Smooth muscle cell (in vitro differentiated cells): ENCODE measurements at regions not wholly inside any gene's neighbourhood (a gene's known extent, or its start where the extent isn't known, plus 50 kb on each side); places are given as distances from the start of the nearest gene placed in this dataset.

Experiments used
- DNase-seq: peaks from one replicate; lab custom pipeline; 2025; ENCODE audit not compliant: unreplicated experiment; lab: John Stamatoyannopoulos, UW
- H2AFZ ChIP-seq: fragments of 200-600 bp; sonication (generic); 2 replicates; pipeline ENCODE4 v1.6.0; 2016; ENCODE audit warnings: antibody characterized with exemption, low read depth, mild to moderate bottlenecking
- H3F3A ChIP-seq: fragments of 200-600 bp; sonication (generic); 2 replicates; pipeline ENCODE4 v1.6.0; 2017; ENCODE audit warnings: antibody characterized with exemption, low read depth
- H3K27ac ChIP-seq: fragments of 200-600 bp; sonication (generic); 2 replicates; pipeline ENCODE4 v1.5.1; 2016; ENCODE audit warnings: low read depth, mild to moderate bottlenecking
- H3K27me3 ChIP-seq: fragments of 200-600 bp; sonication (generic); 2 replicates; pipeline ENCODE4 v1.6.1; 2016; ENCODE audit warnings: low read depth, mild to moderate bottlenecking
- H3K36me3 ChIP-seq: fragments of 200-600 bp; sonication (generic); 2 replicates; pipeline ENCODE4 v1.5.1; 2016; ENCODE audit warnings: low read depth
- H3K4me1 ChIP-seq: fragments of 200-600 bp; sonication (generic); 2 replicates; pipeline ENCODE4 v1.5.1; 2016; ENCODE audit warnings: low read depth
- H3K4me2 ChIP-seq: fragments of 200-600 bp; sonication (generic); 2 replicates; pipeline ENCODE4 v1.6.0; 2016; ENCODE audit warnings: mild to moderate bottlenecking
- H3K4me3 ChIP-seq: fragments of 200-600 bp; sonication (generic); 2 replicates; pipeline ENCODE4 v1.5.1; 2016; ENCODE audit warnings: mild to moderate bottlenecking
- H3K79me2 ChIP-seq: fragments of 200-600 bp; sonication (generic); 2 replicates; pipeline ENCODE4 v1.6.0; 2016; ENCODE audit warnings: low read depth, mild to moderate bottlenecking
- H3K9ac ChIP-seq: fragments of 200-600 bp; sonication (generic); 2 replicates; pipeline ENCODE4 v1.6.0; 2016; ENCODE audit warnings: low read depth
- H3K9me3 ChIP-seq: fragments of 200-600 bp; sonication (generic); replicated peaks from 2 replicates; pipeline ENCODE4 v1.5.1; 2016; ENCODE audit warnings: low read depth
- H4K20me1 ChIP-seq: fragments of 200-600 bp; sonication (generic); 2 replicates; pipeline ENCODE4 v1.6.0; 2016; ENCODE audit warnings: low read depth
- CTCF ChIP-seq: fragments of 200-600 bp; sonication (generic); IDR thresholded peaks from 2 replicates; pipeline ENCODE4 v1.5.1; 2017; ENCODE audit warnings: borderline replicate concordance, mild to moderate bottlenecking, antibody characterized with exemption; ENCODE audit not compliant: insufficient read depth, poor library complexity, severe bottlenecking
- WGBS: methylation state at CpG from one replicate; pipeline ENCODE4 v1.1.7; 2016; ENCODE audit warnings: low lambda C conversion rate; 5-methylcytosine and 5-hydroxymethylcytosine counted together

GRCh38 chr16:51542981-51543815, 392.1 kb upstream of the SALL1 start:
- peaks cover 66% of the 10 kb centered on the region for H3K4me1 ChIP-seq
- no peak for TF ChIP-seq CTCF
- H3K4me3 ChIP-seq = no peak overlapping the region
- H4K20me1 ChIP-seq = no peaks in the 10 kb centered on the region
- WGBS = 80% methylated on average over 12 of the region's 12 CpGs
- H3K4me2 ChIP-seq = no peak overlapping the region
- H3K79me2 ChIP-seq = no peaks in the 10 kb centered on the region
- H3K36me3 ChIP-seq = no peaks in the 10 kb centered on the region
- H3K9ac ChIP-seq = no peak overlapping the region
- H3K27me3 ChIP-seq = peaks cover 47% of the 10 kb centered on the region
- H3K27ac ChIP-seq = no peak overlapping the region
- no peak overlapping the region for H2AFZ ChIP-seq
- no peaks in the 10 kb centered on the region for H3K9me3 ChIP-seq
- DNase-seq = no peak
- H3F3A ChIP-seq = peaks cover 12% of the 10 kb centered on the region

GRCh38 chr16:51540259-51540658, 389.2 kb upstream of the SALL1 start:
- TF ChIP-seq CTCF = no peak
- no peak for DNase-seq
- Histone ChIP-seq H3K79me2 (no peaks in the 10 kb centered on the region), H3K4me2 (no peak overlapping the region), H3K9me3 (no peaks in the 10 kb centered on the region), H3K9ac (no peak overlapping the region), H3K27me3 (peaks cover 33% of the 10 kb centered on the region), H3K36me3 (no peaks in the 10 kb centered on the region), H3F3A (peaks cover 13% of the 10 kb centered on the region), H3K4me3 (no peak overlapping the region), H2AFZ (no peak overlapping the region), H3K27ac (no peak overlapping the region), H3K4me1 (peaks cover 66% of the 10 kb centered on the region), H4K20me1 (no peaks in the 10 kb centered on the region)
- 52% methylated on average over 2 of the region's 2 CpGs for WGBS

- peaks cover 13% of the 10 kb centered on the region for H3F3A ChIP-seq
- WGBS = under 1% methylated on average over 7 of the region's 7 CpGs
- peaks cover 30% of the 10 kb centered on the region for H3K27me3 ChIP-seq
- H2AFZ ChIP-seq = no peak overlapping the region
- no peaks in the 10 kb centered on the region for H3K36me3 ChIP-seq
- no peaks in the 10 kb centered on the region for H3K9me3 ChIP-seq
- peak overlapping the region; percentile 22 for H3K27ac ChIP-seq
- DNase-seq = no peak
- TF ChIP-seq CTCF = no peak
- peaks cover 54% of the 10 kb centered on the region for H3K4me1 ChIP-seq
- H3K4me2 ChIP-seq = peak overlapping the region; percentile 71
- H3K9ac ChIP-seq = no peak overlapping the region
- no peaks in the 10 kb centered on the region for H4K20me1 ChIP-seq
- H3K4me3 ChIP-seq = no peak overlapping the region
- H3K79me2 ChIP-seq = no peaks in the 10 kb centered on the region
Measured at GRCh38 chr16:51538707-51539498, 387.8 kb upstream of the SALL1 start.
